GM12878 (cell line): ENCODE measurements at regions not wholly inside any gene's neighbourhood (a gene's known extent, or its start where the extent isn't known, plus 50 kb on each side); places are given as distances from the start of the nearest gene placed in this dataset.

Experiments used
- ATAC-seq: fragments of 200-7000 bp; cut with Tn5 transposase; 3 replicates; pipeline ENCODE4 v1.9.1; 2020; ENCODE audit warnings: mild to moderate bottlenecking, moderate library complexity
- BruUV-seq: library from RNA; stranded (reverse); fragments of 400-500 nt; replicated peaks from 2 replicates; lab custom pipeline; 2021; lab: Mats Ljungman, UMichigan
- CTCF ChIA-PET: fragments of 300-600 bp; sonication (Branson Sonifier 250); formaldehyde crosslinking; extraction: SDS; loops from one replicate; lab custom pipeline; 2021; ENCODE audit warnings: inconsistent platforms; lab: Yijun Ruan, JAX
- POLR2A ChIA-PET: fragments of 350-600 bp; formaldehyde crosslinking; extraction: SDS; loops from one replicate; lab custom pipeline; 2021; ENCODE audit warnings: inconsistent platforms; lab: Charles Lee
- RAD21 ChIA-PET: fragments of 300-600 bp; sonication (Branson Sonifier 250); formaldehyde crosslinking; loops from one replicate; lab custom pipeline; 2023; ENCODE audit warnings: antibody characterized with exemption; ENCODE audit not compliant: unreplicated experiment; lab: Charles Lee
- SMC1A ChIA-PET: fragments of 300-600 bp; sonication (Branson Sonifier 250); formaldehyde crosslinking; loops from one replicate; lab custom pipeline; 2023; ENCODE audit not compliant: unreplicated experiment, uncharacterized antibody; lab: Charles Lee
- DNase-seq: peaks from one replicate; pipeline ENCODE4 v3.0.0-alpha.2; 2011; ENCODE audit warnings: low read depth, low spot score
- FAIRE-seq: peaks from 3 replicates; lab custom pipeline; 2011; peaks lifted over from hg19 to GRCh38; lab: Jason Lieb, UNC
- H2AFZ ChIP-seq: 2 replicates; pipeline ENCODE4 v1.6.0; 2011; ENCODE audit warnings: low read depth, low read length, control low read depth; ENCODE audit not compliant: control insufficient read depth
- H3K27ac ChIP-seq: 2 replicates; pipeline ENCODE4 v1.5.1; 2011; ENCODE audit warnings: control low read depth; ENCODE audit not compliant: control insufficient read depth, insufficient read depth
- H3K27me3 ChIP-seq, 2 experiments: replicated peaks in 1 of 2; 2 replicates each; pipeline versions ENCODE4 v1.6.0 to v1.6.1; 2011; ENCODE audit warnings: low read length in 1 of 2; ENCODE audit not compliant: control insufficient read depth in 2 of 2, insufficient read depth in 2 of 2
- H3K36me3 ChIP-seq, 2 experiments: 2 replicates each; pipeline ENCODE4 v1.5.1; 2011; ENCODE audit warnings: low read length in 1 of 2; ENCODE audit not compliant: control insufficient read depth in 2 of 2, insufficient read depth in 2 of 2
- H3K4me1 ChIP-seq: 2 replicates; pipeline ENCODE4 v1.6.1; 2011; ENCODE audit warnings: mild to moderate bottlenecking, low read length, moderate library complexity, mixed read lengths; ENCODE audit not compliant: control insufficient read depth, insufficient read depth
- H3K4me2 ChIP-seq: 2 replicates; pipeline ENCODE4 v1.6.0; 2011; ENCODE audit warnings: control low read depth; ENCODE audit not compliant: control insufficient read depth, insufficient read depth
- H3K4me3 ChIP-seq: fragments of 200-600 bp; sonication (generic); 2 replicates; pipeline ENCODE4 v1.5.1; 2016
- H3K79me2 ChIP-seq: 2 replicates; pipeline ENCODE4 v1.6.0; 2011; ENCODE audit warnings: low read length; ENCODE audit not compliant: control insufficient read depth, insufficient read depth
- H3K9ac ChIP-seq: 2 replicates; pipeline ENCODE4 v1.8.0; 2011; ENCODE audit warnings: low read length, control low read depth, mixed read lengths; ENCODE audit not compliant: control insufficient read depth, insufficient read depth
- H3K9me3 ChIP-seq: replicated peaks from 3 replicates; pipeline ENCODE4 v1.5.1; 2011; ENCODE audit warnings: mild to moderate bottlenecking, low read length; ENCODE audit not compliant: control insufficient read depth, insufficient read depth
- H4K20me1 ChIP-seq: 2 replicates; pipeline ENCODE4 v1.6.0; 2011; ENCODE audit not compliant: control insufficient read depth, insufficient read depth
- BRCA1 ChIP-seq: IDR thresholded peaks from 2 replicates; pipeline ENCODE4 v1.6.1; 2011; ENCODE audit warnings: low read depth, low read length, improper control_type of control experiment
- CHD4 ChIP-seq: fragments of 200-600 bp; sonication (generic); IDR thresholded peaks from 2 replicates; pipeline ENCODE4 v1.6.1; 2016; ENCODE audit warnings: mild to moderate bottlenecking
- CREM ChIP-seq: IDR thresholded peaks from 2 replicates; pipeline ENCODE4 v1.6.1; 2014; ENCODE audit warnings: antibody characterized with exemption, low read depth
- EED ChIP-seq: sonication (generic); IDR thresholded peaks from 2 replicates; pipeline ENCODE4 v1.6.1; 2016; ENCODE audit warnings: antibody characterized with exemption, low read depth
- FOXK2 ChIP-seq: fragments of 450-650 bp; IDR thresholded peaks from 2 replicates; pipeline ENCODE4 v1.6.1; 2017; ENCODE audit warnings: mild to moderate bottlenecking, moderate library complexity
- GABPA ChIP-seq: IDR thresholded peaks from 2 replicates; pipeline ENCODE4 v1.6.1; 2014; ENCODE audit warnings: antibody characterized with exemption, low read depth, mild to moderate bottlenecking, inconsistent platforms
- JUND ChIP-seq: IDR thresholded peaks from 2 replicates; pipeline ENCODE4 v1.6.1; 2012; ENCODE audit warnings: low read depth, mild to moderate bottlenecking, low read length, improper control_type of control experiment, moderate library complexity
- NFIC ChIP-seq: IDR thresholded peaks from 2 replicates; pipeline ENCODE4 v1.6.1; 2012; ENCODE audit warnings: low read depth, mild to moderate bottlenecking, inconsistent platforms, low read length, moderate library complexity
- NR2F1 ChIP-seq: fragments of 450-650 bp; conservative IDR thresholded peaks from 2 replicates; pipeline ENCODE4 v1.6.1; 2017; ENCODE audit warnings: mild to moderate bottlenecking
- TARDBP ChIP-seq: IDR thresholded peaks from 2 replicates; pipeline ENCODE4 v1.6.1; 2016; ENCODE audit warnings: borderline replicate concordance
- ZNF207 ChIP-seq: fragments of 450-650 bp; IDR thresholded peaks from 2 replicates; pipeline ENCODE4 v1.6.1; 2014; ENCODE audit warnings: antibody characterized with exemption, mild to moderate bottlenecking, borderline replicate concordance
- WGBS: methylation state at CpG from one replicate; pipeline ENCODE4 v1.1.6; 2016; ENCODE audit warnings: low lambda C conversion rate; ENCODE audit not compliant: insufficient replicate concordance, insufficient coverage; ENCODE audit errors: missing lambda C conversion rate; 5-methylcytosine and 5-hydroxymethylcytosine counted together
- in situ Hi-C: fragments of 300-500 bp; cut with MboI; formaldehyde crosslinking; loops from 9 replicates; pipeline ENCODE4 v1.14.3; 2018; ENCODE audit warnings: mixed read lengths
- intact Hi-C: fragments of 100-400 bp; cut with micrococcal nuclease; formaldehyde crosslinking; loops from one replicate; pipeline ENCODE4 v1.14.2; 2022; ENCODE audit not compliant: unreplicated experiment
- TF ChIP-seq, protein P1 (sequence below): fragments of 450-650 bp; IDR thresholded peaks from 2 replicates; pipeline ENCODE4 v1.6.1; 2017; ENCODE audit warnings: mild to moderate bottlenecking, moderate library complexity
- TF ChIP-seq, protein P2 (sequence below): IDR thresholded peaks from 2 replicates; pipeline ENCODE4 v1.6.1; 2011; ENCODE audit warnings: borderline replicate concordance, low read depth, mild to moderate bottlenecking, moderate library complexity, low read length; ENCODE audit not compliant: insufficient read depth, poor library complexity, severe bottlenecking
- TF ChIP-seq, protein P3 (sequence below): fragments of 450-650 bp; IDR thresholded peaks from 2 replicates; pipeline ENCODE4 v1.6.1; 2017; ENCODE audit warnings: low read depth, mild to moderate bottlenecking, moderate library complexity

DNA sequence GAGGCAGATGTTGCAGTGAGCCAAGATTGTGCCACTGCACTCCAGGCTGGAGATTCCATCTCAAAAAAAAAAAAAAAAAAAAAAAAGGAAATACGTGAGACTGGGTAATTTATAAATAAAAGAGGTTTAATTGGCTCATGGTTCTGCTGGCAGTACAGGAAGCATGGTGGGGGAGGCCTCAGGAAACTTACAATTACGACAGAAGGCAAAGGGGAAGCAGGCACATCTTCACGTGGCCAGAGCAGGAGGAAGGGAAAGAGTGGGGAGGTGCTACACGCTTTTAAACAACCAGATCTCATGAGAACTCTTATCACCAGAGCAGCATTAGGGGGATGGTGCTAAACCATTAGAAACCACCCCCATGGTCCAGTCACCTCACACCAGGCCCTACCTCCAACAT lies 138.2 kb upstream of the IL12A start (continued):
- TF ChIP-seq, protein P1, sequence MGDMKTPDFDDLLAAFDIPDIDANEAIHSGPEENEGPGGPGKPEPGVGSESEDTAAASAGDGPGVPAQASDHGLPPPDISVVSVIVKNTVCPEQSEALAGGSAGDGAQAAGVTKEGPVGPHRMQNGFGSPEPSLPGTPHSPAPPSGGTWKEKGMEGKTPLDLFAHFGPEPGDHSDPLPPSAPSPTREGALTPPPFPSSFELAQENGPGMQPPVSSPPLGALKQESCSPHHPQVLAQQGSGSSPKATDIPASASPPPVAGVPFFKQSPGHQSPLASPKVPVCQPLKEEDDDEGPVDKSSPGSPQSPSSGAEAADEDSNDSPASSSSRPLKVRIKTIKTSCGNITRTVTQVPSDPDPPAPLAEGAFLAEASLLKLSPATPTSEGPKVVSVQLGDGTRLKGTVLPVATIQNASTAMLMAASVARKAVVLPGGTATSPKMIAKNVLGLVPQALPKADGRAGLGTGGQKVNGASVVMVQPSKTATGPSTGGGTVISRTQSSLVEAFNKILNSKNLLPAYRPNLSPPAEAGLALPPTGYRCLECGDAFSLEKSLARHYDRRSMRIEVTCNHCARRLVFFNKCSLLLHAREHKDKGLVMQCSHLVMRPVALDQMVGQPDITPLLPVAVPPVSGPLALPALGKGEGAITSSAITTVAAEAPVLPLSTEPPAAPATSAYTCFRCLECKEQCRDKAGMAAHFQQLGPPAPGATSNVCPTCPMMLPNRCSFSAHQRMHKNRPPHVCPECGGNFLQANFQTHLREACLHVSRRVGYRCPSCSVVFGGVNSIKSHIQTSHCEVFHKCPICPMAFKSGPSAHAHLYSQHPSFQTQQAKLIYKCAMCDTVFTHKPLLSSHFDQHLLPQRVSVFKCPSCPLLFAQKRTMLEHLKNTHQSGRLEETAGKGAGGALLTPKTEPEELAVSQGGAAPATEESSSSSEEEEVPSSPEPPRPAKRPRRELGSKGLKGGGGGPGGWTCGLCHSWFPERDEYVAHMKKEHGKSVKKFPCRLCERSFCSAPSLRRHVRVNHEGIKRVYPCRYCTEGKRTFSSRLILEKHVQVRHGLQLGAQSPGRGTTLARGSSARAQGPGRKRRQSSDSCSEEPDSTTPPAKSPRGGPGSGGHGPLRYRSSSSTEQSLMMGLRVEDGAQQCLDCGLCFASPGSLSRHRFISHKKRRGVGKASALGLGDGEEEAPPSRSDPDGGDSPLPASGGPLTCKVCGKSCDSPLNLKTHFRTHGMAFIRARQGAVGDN, result no peak

GRCh38 chr3:159852266-159852665 lies 136.4 kb upstream of the IL12A start:
- ATAC-seq (no peak), DNase-seq (no peak), FAIRE-seq (no peak)
- Histone ChIP-seq H3K27me3 (no peaks in the 10 kb centered on the region), H4K20me1 (no peaks in the 10 kb centered on the region), H2AFZ (peak overlapping the region; percentile 93), H3K27ac (no peak overlapping the region), H3K4me2 (0 out of 2 replicates have a peak overlapping the region, but pooled peaks have one; percentile 74), H3K36me3 (no peaks in the 10 kb centered on the region), H3K4me1 (peaks cover 13% of the 10 kb centered on the region), H3K9ac (peak overlapping the region; percentile 54), H3K79me2 (no peaks in the 10 kb centered on the region), H3K9me3 (no peaks in the 10 kb centered on the region; the same call in 2 of the 3 replicates), H3K4me3 (no peak overlapping the region)
- intact Hi-C loops, result no loop called here
- ChIA-PET RAD21 (no interaction called here), POLR2A (no interaction called here), SMC1A (interaction anchor here (1.3 to 2.1 kb wide), 3 partner anchors 14 to 32 kb away, joined by 4 to 6 read pairs (median 4); no protein-coding TSS in a partner anchor), CTCF (interaction anchor here (1.2 to 1.7 kb wide), 3 partner anchors 32 to 154 kb away, joined by 3 to 8 read pairs (median 5); no protein-coding TSS in a partner anchor)
- in situ Hi-C loops, result no loop called here
- no TSS peak for BruUV-seq
- WGBS, result 62% methylated on average over 2 of the region's 2 CpGs
- TF ChIP-seq BRCA1 (no peak), ZNF207 (no peak), CHD4 (no peak), JUND (no peak), TARDBP (no peak), GABPA (no peak), NFIC (no peak), NR2F1 (no peak), CREM (no peak), EED (no peak), FOXK2 (no peak)
- TF ChIP-seq, protein P2, sequence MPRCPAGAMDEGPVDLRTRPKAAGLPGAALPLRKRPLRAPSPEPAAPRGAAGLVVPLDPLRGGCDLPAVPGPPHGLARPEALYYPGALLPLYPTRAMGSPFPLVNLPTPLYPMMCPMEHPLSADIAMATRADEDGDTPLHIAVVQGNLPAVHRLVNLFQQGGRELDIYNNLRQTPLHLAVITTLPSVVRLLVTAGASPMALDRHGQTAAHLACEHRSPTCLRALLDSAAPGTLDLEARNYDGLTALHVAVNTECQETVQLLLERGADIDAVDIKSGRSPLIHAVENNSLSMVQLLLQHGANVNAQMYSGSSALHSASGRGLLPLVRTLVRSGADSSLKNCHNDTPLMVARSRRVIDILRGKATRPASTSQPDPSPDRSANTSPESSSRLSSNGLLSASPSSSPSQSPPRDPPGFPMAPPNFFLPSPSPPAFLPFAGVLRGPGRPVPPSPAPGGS, result no peak
- TF ChIP-seq, protein P3, sequence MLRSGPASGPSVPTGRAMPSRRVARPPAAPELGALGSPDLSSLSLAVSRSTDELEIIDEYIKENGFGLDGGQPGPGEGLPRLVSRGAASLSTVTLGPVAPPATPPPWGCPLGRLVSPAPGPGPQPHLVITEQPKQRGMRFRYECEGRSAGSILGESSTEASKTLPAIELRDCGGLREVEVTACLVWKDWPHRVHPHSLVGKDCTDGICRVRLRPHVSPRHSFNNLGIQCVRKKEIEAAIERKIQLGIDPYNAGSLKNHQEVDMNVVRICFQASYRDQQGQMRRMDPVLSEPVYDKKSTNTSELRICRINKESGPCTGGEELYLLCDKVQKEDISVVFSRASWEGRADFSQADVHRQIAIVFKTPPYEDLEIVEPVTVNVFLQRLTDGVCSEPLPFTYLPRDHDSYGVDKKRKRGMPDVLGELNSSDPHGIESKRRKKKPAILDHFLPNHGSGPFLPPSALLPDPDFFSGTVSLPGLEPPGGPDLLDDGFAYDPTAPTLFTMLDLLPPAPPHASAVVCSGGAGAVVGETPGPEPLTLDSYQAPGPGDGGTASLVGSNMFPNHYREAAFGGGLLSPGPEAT, result no peak
